ENCODE measurements at regions not wholly inside any gene's neighbourhood (a gene's known extent, or its start where the extent isn't known, plus 50 kb on each side); places are given as distances from the start of the nearest gene placed in this dataset.

GRCh38 chr12:91373086-91373485 is 190.5 kb upstream of the DCN start:
- Histone ChIP-seq H3K27ac (no peak overlapping the region), H3K27me3 (ENCODE audit: low read depth) (no peaks in the 10 kb centered on the region), H3K4me1 (no peaks in the 10 kb centered on the region), H3K36me3 (no peaks in the 10 kb centered on the region), H3K9me3 (no peaks in the 10 kb centered on the region), H3K4me3 (no peak overlapping the region)
- intact Hi-C loops (cut with DNase I), result no loop called here
- TF ChIP-seq CTCF (IDR thresholded peaks at IDR 0.05), result no peak
- ATAC-seq, result no peak
- DNase-seq, result no peak

- Histone ChIP-seq H3K4me1 (no peaks in the 10 kb centered on the region), H3K4me3 (no peak overlapping the region), H3K27ac (no peak overlapping the region), H3K9me3 (no peaks in the 10 kb centered on the region), H3K27me3 (ENCODE audit: low read depth) (no peaks in the 10 kb centered on the region), H3K36me3 (no peaks in the 10 kb centered on the region)
- DNase-seq (no peak), ATAC-seq (no peak)
- TF ChIP-seq CTCF (IDR thresholded peaks at IDR 0.05), result no peak
- intact Hi-C loops (cut with DNase I), result no loop called here
Observed at GRCh38 chr12:91370086-91370868, 187.7 kb upstream of the DCN start.

- H3K36me3 ChIP-seq, result no peaks in the 10 kb centered on the region
- no peaks in the 10 kb centered on the region for H3K4me1 ChIP-seq
- H3K27ac ChIP-seq, result no peak overlapping the region
- no peaks in the 10 kb centered on the region for H3K9me3 ChIP-seq
- no peaks in the 10 kb centered on the region for H3K27me3 ChIP-seq (ENCODE audit: low read depth)
- no peak for ATAC-seq
- TF ChIP-seq CTCF (IDR thresholded peaks at IDR 0.05), result no peak
- H3K4me3 ChIP-seq, result no peak overlapping the region
- DNase-seq, result no peak
- intact Hi-C loops (cut with DNase I), result no loop called here
Observed at GRCh38 chr12:91368613-91369012, 186.0 kb upstream of the DCN start.

- Histone ChIP-seq H3K4me1 (no peaks in the 10 kb centered on the region), H3K27me3 (ENCODE audit: low read depth) (no peaks in the 10 kb centered on the region), H3K27ac (no peak overlapping the region), H3K4me3 (no peak overlapping the region), H3K36me3 (no peaks in the 10 kb centered on the region), H3K9me3 (no peaks in the 10 kb centered on the region)
- no peak for DNase-seq
- no peak for ATAC-seq
- peak; percentile 26 for TF ChIP-seq CTCF (IDR thresholded peaks at IDR 0.05)
- intact Hi-C loops (cut with DNase I), result no loop called here
Observed at GRCh38 chr12:91367234-91367849, 184.7 kb upstream of the DCN start.

- no peak overlapping the region for H3K4me3 ChIP-seq
- TF ChIP-seq CTCF (IDR thresholded peaks at IDR 0.05), result no peak
- ATAC-seq (no peak), DNase-seq (no peak)
- H3K27ac ChIP-seq, result no peak overlapping the region
- H3K36me3 ChIP-seq, result no peaks in the 10 kb centered on the region
- no peaks in the 10 kb centered on the region for H3K9me3 ChIP-seq
- intact Hi-C loops (cut with DNase I), result no loop called here
- no peaks in the 10 kb centered on the region for H3K4me1 ChIP-seq
- no peaks in the 10 kb centered on the region for H3K27me3 ChIP-seq (ENCODE audit: low read depth)
Observed at GRCh38 chr12:91364471-91365184, 182.0 kb upstream of the DCN start.

Data from lower lobe of right lung (tissue), 2 donors.